NCI-H1436 (cell line): ENCODE measurements at regions not wholly inside any gene's neighbourhood (a gene's known extent, or its start where the extent isn't known, plus 50 kb on each side); places are given as distances from the start of the nearest gene placed in this dataset.
"Not testable (repeated sequence)": the region's sequence is repeated elsewhere in the genome, so short reads cannot be mapped to it uniquely, and the experiment has no call there.

Experiments
- DNase-seq: peaks from one replicate; lab custom pipeline; 2025; lab: John Stamatoyannopoulos, UW

DNA sequence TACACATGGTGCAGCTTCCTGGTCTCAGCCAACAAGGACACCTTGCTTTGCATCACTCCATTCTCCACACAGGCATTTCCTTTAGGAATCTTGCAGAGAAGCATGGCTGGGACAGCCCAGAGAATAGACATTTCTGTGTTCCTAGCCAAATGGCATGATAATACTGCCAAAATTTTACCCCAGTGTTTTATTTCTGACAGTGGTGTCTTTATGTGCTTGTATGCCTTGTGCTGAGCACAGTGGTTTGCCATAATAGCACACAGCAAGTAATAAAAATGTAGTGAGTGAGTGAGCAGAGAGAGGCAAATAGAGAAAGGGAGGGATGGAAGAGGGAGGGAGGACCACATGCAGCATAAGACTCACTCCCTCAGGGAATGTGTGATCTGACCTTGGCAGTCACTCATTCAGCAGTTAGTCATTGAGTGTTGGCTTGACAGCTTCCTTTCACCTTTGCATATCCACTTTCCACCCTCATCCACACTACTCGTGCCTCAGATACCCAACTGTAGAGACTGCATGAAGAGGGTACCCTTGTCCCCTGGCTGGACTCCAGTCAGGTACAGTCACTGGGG is 212.8 kb upstream of the CCDC196 start:
- no peak for DNase-seq

DNA sequence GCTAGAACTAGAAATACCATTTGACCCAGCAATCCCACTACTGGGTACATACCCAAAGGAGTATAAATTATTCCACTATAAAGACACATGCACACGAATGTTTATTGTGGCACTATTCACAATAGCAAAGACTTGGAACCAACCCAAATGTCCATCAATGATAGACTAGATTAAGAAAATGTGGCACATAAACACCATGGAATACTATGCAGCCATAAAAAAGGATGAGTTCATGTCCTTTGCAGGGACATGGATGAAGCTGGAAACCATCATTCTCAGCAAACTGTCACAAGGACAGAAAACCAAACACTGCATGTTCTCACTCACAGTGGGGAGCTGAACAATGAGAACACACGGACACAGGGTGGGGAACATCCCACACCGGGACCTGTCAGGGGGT is 207.8 kb upstream of the CCDC196 start:
- not testable (repeated sequence) for DNase-seq

GRCh38 chr14:66281036-66281776 is 205.0 kb upstream of the CCDC196 start:
- DNase-seq, result no peak

GRCh38 chr14:66284346-66284745 is 201.8 kb upstream of the CCDC196 start:
- no peak for DNase-seq

- no peak for DNase-seq
Measured at GRCh38 chr14:66288511-66288910, 197.7 kb upstream of the CCDC196 start.

DNA sequence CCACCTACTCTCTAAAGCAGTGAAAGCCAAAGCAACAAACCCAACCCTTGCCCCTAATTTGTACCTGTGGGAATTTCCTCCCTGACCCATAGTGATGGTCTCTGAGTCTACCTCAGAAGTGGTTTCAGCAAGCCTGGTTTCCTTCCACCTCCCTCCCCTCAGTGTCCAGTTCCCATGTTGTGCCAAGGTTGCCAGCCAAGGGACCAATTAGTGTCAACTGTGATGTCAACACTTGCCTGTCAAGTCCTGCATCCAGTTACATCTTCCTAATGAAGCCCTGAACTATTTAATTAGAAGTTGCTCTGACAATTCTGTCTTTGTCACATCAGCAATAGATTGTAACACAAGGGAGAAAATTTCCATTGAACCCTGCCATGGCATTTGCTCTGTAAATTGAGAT is 194.4 kb upstream of the CCDC196 start:
- DNase-seq, result no peak

GRCh38 chr14:66293533-66294105 is 192.6 kb upstream of the CCDC196 start:
- DNase-seq, result no peak

DNA sequence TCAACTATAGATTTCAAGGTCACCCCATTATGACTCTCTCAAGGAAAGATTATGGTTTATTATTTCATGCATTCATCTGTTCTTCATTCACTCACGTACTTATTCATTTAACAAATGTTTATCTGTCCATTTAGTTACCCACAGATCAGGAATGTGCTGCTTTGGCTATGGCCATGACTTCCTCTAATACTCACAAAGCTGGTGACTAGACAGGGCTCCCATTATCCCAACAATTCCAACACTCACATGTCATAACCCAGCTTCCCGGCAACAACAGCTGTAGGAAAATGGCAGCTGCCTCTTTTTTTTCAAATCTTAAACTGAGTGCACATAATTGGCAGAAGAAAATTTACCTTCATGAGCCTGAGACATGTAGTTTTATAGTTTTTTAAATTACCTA is 190.8 kb upstream of the CCDC196 start:
- DNase-seq, result no peak

DNA sequence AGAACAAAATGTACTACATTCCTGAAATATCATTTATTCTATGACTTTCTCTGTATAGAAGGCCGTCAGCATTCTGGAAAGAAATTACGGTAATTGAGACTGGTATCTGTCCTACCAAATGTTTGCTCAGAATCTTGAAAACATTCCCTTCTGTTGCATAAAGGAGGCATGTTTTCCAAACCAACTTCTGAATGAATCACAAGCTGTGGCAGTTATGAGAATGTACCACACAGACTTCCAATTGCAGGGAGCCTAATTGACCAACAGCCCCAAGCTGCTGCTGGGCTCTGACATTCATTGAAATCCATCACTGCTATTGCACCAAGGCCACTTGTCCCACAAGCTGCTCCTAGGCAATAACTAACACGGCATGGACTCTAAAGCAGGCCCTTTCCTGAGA is 185.3 kb upstream of the CCDC196 start:
- no peak for DNase-seq

- DNase-seq, result no peak
Measured at GRCh38 chr14:66306101-66306500, 180.1 kb upstream of the CCDC196 start.

- no peak for DNase-seq
Measured at GRCh38 chr14:66311058-66311457, 175.1 kb upstream of the CCDC196 start.

DNA sequence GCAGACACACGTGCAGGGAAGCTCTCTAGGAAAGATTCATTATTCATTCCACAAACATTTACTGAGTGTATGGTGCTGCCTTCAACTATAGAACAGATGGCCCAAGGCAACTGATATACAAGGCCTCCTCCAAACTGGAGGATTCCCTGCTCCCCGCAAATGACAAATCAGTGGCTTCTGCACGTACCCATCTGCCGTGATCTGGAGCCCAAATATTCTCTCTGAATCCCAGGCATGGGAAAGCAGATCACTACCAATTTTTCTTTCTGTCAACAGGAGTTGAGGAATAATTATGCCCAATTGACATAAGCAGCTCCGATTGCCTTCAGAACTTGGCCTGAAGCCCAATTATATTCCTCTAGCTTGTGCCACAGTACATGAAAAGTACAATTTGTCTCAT is 174.2 kb upstream of the CCDC196 start:
- DNase-seq, result peak; percentile 41

GRCh38 chr14:66312451-66312850 is 173.7 kb upstream of the CCDC196 start:
- DNase-seq, result no peak

GRCh38 chr14:66315098-66315497 is 171.1 kb upstream of the CCDC196 start:
- DNase-seq, result no peak

DNA sequence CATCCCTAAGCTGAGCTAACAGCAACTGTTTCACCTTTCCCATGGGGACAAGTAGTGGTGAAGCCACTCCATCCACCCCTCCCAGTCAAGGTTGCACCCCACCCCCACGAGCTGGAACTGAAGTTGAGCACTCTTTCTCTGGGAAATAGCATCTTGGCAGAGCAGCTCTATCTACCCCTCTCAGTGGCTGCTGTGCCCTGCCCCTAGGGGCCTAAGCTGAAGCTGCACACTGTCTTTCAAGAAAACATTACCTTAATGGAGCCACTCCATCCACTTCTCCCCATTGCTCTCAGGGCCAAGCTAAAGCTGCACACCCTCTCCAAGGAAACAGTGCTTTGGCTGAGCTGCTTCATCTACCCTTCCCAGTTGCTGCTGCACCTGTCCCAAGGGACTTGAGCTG is 170.6 kb upstream of the CCDC196 start:
- peak; percentile 29 for DNase-seq

GRCh38 chr14:66322564-66322963 is 163.6 kb upstream of the CCDC196 start:
- no peak for DNase-seq

GRCh38 chr14:66330228-66330627 is 155.9 kb upstream of the CCDC196 start:
- DNase-seq, result no peak

GRCh38 chr14:66330916-66331315 is 155.3 kb upstream of the CCDC196 start:
- no peak for DNase-seq

DNA sequence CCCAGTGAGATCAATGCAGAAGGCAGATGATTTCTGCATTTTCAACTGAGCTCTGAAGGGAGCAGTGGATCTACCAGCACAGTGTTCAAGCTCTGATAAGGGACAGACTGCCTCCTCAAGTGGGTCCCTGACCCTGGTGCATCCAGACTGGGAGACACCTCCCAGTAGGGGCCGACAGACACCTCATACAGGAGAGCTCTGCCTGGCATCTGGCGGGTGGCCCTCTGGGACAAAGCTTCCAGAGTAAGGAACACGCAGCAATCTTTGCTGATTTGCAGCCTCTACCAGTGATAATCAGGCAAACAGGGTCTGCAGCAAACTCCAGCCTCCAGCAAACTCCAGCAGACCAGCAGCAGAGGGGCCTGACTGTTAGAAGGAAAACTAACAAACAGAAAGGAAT is 152.9 kb upstream of the CCDC196 start:
- DNase-seq, result not testable (repeated sequence)

DNA sequence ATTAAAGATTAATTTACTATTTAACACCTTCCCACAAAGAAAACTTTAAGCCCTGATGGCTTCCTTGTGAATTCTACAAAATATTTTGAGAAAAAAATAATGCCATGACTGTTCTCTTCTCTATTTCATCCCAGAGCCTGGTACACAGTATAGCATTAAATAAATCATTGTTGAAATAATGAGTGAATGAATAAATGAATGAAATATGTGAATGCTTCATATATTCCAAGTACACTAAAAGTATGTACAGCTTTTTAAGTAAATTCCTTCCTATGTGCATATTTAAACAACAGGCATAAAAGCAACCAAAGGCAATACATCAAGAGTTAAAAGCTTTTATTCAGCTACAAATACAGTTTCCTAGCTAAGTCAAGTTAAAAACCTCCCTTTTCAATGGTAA is 144.9 kb upstream of the CCDC196 start:
- DNase-seq, result no peak

- no peak for DNase-seq
Measured at GRCh38 chr14:66345986-66346385, 140.2 kb upstream of the CCDC196 start.

GRCh38 chr14:66351310-66351709 is 134.9 kb upstream of the CCDC196 start:
- DNase-seq, result no peak

- peak; percentile 76 for DNase-seq
Measured at GRCh38 chr14:66359500-66359899, 126.7 kb upstream of the CCDC196 start.
